ENCODE measurements at regions not wholly inside any gene's neighbourhood (a gene's known extent, or its start where the extent isn't known, plus 50 kb on each side); places are given as distances from the start of the nearest gene placed in this dataset.

- DNase-seq, result no peak
These were observed 164.5 kb downstream of the PIK3R1 start for GRCh38 chr5:68380078-68380477.

- DNase-seq, result peak in 1 of 5 donors; percentile 28
These were observed 165.5 kb downstream of the PIK3R1 start for GRCh38 chr5:68381060-68381459.

- no peak for DNase-seq
These were observed 166.4 kb downstream of the PIK3R1 start for GRCh38 chr5:68381909-68382308.

- no peak for DNase-seq
These were observed 167.1 kb downstream of the PIK3R1 start for GRCh38 chr5:68382640-68383039.

DNA sequence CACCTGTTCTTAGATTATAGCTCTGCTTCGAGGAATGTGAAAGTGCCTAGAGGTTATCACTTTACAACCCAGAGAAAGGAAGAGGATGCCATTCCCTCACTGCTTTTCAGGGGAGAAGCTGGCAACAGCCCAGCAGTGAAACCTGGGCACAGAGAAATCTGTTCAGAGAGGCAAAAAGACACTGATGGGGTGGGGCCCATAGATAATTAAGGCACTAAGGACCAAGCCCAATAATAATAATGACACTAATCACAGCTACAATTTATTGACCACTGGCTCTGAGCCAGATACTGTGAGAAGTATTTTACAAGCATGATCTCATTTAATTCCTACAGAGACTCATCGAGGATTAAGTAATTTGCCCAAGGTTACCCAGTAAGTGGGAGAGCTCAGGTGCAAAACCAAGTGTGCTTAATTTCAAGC lies 168.3 kb downstream of the PIK3R1 start:
- DNase-seq, result no peak

GRCh38 chr5:68384936-68385594 lies 169.5 kb downstream of the PIK3R1 start:
- no peak for DNase-seq

- no peak for DNase-seq
These were observed 170.4 kb downstream of the PIK3R1 start for GRCh38 chr5:68385936-68386335.

DNA sequence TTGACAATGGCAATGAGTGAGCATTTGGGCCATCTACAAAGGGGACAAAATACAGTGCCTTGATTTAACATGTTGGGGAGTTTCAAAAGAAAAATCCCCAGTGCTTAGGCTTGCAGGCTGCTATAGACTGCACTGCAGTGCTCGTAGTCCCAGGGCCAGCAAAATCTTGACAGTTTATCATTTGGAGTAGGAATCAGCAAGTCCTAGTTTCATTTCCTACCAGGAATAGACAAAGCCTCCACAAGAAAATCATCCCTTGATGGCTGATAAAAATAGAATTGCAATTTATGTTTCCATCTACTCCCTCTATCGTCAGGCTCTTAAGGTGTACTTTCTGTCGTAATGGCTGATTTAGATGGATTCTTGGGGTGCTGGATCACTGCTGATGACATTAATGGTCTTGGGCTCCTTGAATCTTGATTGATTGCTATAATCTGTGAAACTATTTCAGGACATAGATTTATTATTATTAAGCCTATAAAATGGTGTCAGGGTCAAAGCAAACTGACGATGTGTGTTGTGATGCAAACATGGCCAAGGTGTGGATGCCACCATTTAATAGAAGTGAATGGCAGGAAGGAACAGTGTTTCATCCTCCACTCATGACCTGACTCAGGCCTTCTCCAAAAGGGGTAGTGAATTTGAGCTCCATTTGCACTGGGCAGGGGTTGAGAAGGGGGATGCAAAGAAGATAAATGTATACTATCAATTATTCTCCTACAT lies 171.7 kb downstream of the PIK3R1 start:
- no peak for DNase-seq

GRCh38 chr5:68389618-68390017 lies 174.1 kb downstream of the PIK3R1 start:
- DNase-seq, result no peak

DNA sequence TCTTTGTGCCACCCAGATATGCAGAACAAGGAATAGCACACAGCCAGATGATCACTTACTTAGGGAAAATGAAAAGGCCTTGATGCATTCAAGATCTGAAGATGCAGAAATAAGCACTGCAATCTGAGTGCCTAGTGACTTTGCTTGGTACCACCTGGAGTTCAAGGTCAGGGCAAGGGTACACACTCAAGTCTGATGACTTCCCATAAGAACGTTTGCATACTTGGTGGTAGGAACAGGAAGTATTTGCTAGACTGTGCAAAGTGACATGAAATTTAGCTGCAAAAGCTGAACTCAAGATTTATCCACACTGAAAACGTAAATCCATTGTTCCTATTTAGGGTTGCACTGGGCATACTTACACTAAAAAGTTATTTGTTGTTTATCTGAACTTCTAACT lies 177.1 kb downstream of the PIK3R1 start:
- no peak for DNase-seq

- DNase-seq, result no peak
These were observed 179.7 kb downstream of the PIK3R1 start for GRCh38 chr5:68395302-68395701.

- no peak for DNase-seq
These were observed 180.5 kb downstream of the PIK3R1 start for GRCh38 chr5:68395926-68396511.

GRCh38 chr5:68396722-68397121 lies 181.2 kb downstream of the PIK3R1 start:
- no peak for DNase-seq

DNA sequence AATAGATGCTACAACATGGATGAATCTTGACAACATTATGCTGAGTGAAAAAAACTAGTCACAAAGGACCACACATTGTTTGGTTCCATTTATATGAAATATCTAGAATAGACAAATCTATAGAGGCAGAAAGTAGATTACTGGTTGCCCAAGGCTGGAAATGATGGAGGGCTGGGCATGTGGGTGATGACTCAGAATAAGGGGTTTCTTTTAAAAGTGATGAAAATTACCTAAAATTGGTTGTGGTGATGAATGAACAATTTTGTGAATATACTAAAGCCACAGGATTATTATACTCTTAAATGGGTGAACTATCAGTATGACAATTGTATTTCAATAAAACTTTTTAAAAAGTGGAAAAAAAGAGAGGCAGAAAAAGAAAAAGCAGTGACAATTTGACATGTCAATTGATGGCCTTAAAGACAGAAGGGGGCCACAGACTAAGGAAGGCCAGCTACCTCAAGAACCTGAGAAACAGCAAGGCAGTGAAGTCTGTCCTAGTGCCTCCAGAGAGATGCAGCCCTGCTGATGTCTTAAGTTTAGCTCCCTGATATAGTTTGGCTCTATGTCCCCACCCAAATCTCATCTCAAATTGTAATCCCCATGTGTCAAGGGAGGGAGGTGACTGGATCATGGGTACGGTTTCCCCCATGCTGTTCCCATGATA lies 182.7 kb downstream of the PIK3R1 start:
- DNase-seq, result no peak

- no peak for DNase-seq
These were observed 187.7 kb downstream of the PIK3R1 start for GRCh38 chr5:68403301-68403700.

DNA sequence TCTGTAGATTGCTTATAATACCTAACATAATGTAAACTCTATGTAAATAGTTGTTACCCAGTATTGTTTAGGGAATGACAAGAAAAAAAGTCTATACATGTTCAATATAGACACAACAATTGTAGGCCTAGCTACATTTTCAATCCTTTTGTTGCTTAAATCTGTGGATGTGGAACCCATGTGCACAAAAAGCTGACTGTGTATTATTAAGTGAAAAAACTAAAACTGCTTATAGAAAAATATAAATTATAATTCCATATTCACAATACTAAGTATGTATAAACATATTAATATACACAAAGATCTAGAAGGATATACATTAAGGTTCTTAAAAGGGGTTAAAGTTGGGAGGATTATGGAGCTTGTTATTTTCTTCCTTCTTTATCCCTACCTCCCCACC lies 188.7 kb downstream of the PIK3R1 start:
- DNase-seq, result no peak

- no peak for DNase-seq
These were observed 189.6 kb downstream of the PIK3R1 start for GRCh38 chr5:68405026-68405684.

DNA sequence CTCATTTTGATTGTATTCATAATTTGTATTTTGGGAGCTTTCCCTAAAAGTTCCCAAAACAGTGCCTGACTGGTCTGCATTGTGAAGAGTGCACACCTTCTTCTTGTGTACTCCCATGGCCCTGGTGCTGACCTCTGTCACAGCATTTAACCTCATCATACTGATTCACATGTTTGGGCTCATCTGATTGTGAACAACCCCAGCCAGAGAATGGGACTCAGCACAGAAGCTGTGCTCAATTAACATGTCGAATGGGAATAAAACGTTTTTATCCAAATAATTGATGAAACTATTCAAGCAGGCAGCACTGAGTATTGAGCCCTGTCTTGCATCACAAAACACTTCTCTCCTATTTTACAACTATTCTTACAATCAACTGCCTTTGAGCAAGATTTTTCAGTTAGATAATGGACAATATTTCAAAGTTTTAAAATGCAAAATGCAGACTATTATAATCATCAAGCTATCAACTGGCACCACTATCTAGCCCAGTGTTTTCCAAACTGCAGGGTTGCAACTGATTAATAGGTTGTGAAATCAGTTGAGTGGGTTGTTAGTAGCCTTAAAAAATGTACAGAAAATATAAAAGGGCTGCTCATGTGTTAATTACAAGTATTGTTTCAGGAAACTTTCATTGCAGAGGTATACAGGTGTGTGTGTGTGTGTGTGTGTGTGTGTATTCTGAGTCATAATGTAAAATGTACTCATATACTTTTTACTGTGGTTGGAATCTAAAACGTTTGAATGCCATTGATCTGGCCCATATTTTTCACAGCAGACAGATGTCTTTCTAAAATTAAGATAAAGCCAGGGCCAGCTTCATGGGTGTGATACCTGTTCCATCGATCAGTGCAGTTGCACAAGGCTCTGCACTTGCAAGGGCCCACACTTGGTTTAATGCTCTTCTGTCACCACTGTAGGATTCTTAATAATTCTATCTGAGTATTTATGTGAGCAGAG lies 190.5 kb downstream of the PIK3R1 start:
- DNase-seq, result peak in 1 of 5 donors; percentile 13

- peak in 1 of 5 donors; percentile 8 for DNase-seq
These were observed 191.2 kb downstream of the PIK3R1 start for GRCh38 chr5:68406767-68407241.

- DNase-seq, result no peak
These were observed 192.0 kb downstream of the PIK3R1 start for GRCh38 chr5:68407311-68408239.

All from T-helper 1 cell (primary cell).